WTC11 (cell line): ENCODE measurements at regions not wholly inside any gene's neighbourhood (a gene's known extent, or its start where the extent isn't known, plus 50 kb on each side); places are given as distances from the start of the nearest gene placed in this dataset.

Source experiments
- ATAC-seq: fragments of 200-7000 bp; cut with Tn5 transposase; 2 replicates; pipeline ENCODE4 v1.10.0; 2021; ENCODE audit warnings: mild to moderate bottlenecking, moderate library complexity
- CTCF ChIA-PET: fragments of 300-600 bp; sonication (Branson Sonifier 250); formaldehyde crosslinking; loops from one replicate; lab custom pipeline; 2021; ENCODE audit warnings: antibody characterized with exemption; lab: Charles Lee
- POLR2A ChIA-PET: fragments of 350-600 bp; sonication (Branson Sonifier 250); formaldehyde crosslinking; loops from one replicate; lab custom pipeline; 2021; ENCODE audit warnings: antibody characterized with exemption; lab: Charles Lee
- DNase-seq: peaks from one replicate; pipeline ENCODE4 v3.0.0; 2021; ENCODE audit warnings: low spot score
- H3K27ac Mint-ChIP-seq: 2 replicates; pipeline ENCODE4 v1.8.0; 2021; ENCODE audit warnings: mixed read lengths
- H3K27me3 Mint-ChIP-seq: 2 replicates; pipeline ENCODE4 v1.8.0; 2021; ENCODE audit warnings: low read depth, mild to moderate bottlenecking, moderate library complexity, mixed read lengths
- H3K36me3 Mint-ChIP-seq: 2 replicates; pipeline ENCODE4 v1.8.0; 2021; ENCODE audit warnings: mixed read lengths
- H3K4me1 Mint-ChIP-seq: 2 replicates; pipeline ENCODE4 v1.8.0; 2022; ENCODE audit warnings: mixed read lengths
- H3K4me3 Mint-ChIP-seq: 2 replicates; pipeline ENCODE4 v1.8.0; 2021; ENCODE audit warnings: mild to moderate bottlenecking, moderate library complexity, mixed read lengths
- H3K9me3 Mint-ChIP-seq: 2 replicates; pipeline ENCODE4 v1.8.0; 2021; ENCODE audit warnings: mixed read lengths
- CBFB ChIP-seq: sonication (generic); formaldehyde crosslinking; IDR thresholded peaks from 2 replicates; pipeline ENCODE4 v1.8.1; 2022; ENCODE audit warnings: mild to moderate bottlenecking, low read depth, missing genetic modification reagents
- CREM ChIP-seq: sonication (generic); formaldehyde crosslinking; IDR thresholded peaks from 2 replicates; pipeline ENCODE4 v1.8.1; 2022; ENCODE audit warnings: mild to moderate bottlenecking, missing genetic modification reagents, moderate library complexity
- E2F5 ChIP-seq: sonication (generic); formaldehyde crosslinking; IDR thresholded peaks from 2 replicates; pipeline ENCODE4 v1.8.1; 2022; ENCODE audit warnings: mild to moderate bottlenecking, moderate library complexity, missing genetic modification reagents
- ELF4 ChIP-seq: sonication (generic); formaldehyde crosslinking; IDR thresholded peaks from 2 replicates; pipeline ENCODE4 v1.8.1; 2022; ENCODE audit warnings: low read depth, mild to moderate bottlenecking, moderate library complexity, missing genetic modification reagents
- FOXK1 ChIP-seq: sonication (generic); formaldehyde crosslinking; IDR thresholded peaks from 2 replicates; pipeline ENCODE4 v1.8.0; 2022; ENCODE audit warnings: mild to moderate bottlenecking, moderate library complexity, missing genetic modification reagents
- GRHL2 ChIP-seq: fragments of 250-450 bp; sonication (Bioruptor Pico); IDR thresholded peaks from 2 replicates; pipeline ENCODE4 v1.8.0; 2022; ENCODE audit warnings: mild to moderate bottlenecking, moderate library complexity; ENCODE audit not compliant: insufficient replicate concordance, severe bottlenecking
- HMGA2 ChIP-seq: fragments of 250-450 bp; sonication (Bioruptor Pico); IDR thresholded peaks from 2 replicates; pipeline ENCODE4 v1.4.0; 2021; ENCODE audit warnings: mild to moderate bottlenecking, moderate library complexity
- JAZF1 ChIP-seq: fragments of 250-450 bp; sonication (Bioruptor Pico); IDR thresholded peaks from 2 replicates; pipeline ENCODE4 v1.9.0; 2021; ENCODE audit warnings: moderate library complexity, mild to moderate bottlenecking, inconsistent platforms
- OVOL2 ChIP-seq: fragments of 250-450 bp; sonication (Bioruptor Pico); IDR thresholded peaks from 2 replicates; pipeline ENCODE4 v1.9.0; 2021; ENCODE audit warnings: mild to moderate bottlenecking, borderline replicate concordance
- PRRX2 ChIP-seq: fragments of 250-450 bp; sonication (Bioruptor Pico); IDR thresholded peaks from 2 replicates; pipeline ENCODE4 v1.8.0; 2021; ENCODE audit warnings: mild to moderate bottlenecking
- RELA ChIP-seq: sonication (generic); formaldehyde crosslinking; IDR thresholded peaks from 2 replicates; pipeline ENCODE4 v1.8.1; 2022; ENCODE audit warnings: missing genetic modification reagents, mild to moderate bottlenecking, borderline replicate concordance
- SMAD3 ChIP-seq: sonication (generic); formaldehyde crosslinking; IDR thresholded peaks from 2 replicates; pipeline ENCODE4 v1.8.0; 2022; ENCODE audit warnings: missing genetic modification reagents, mild to moderate bottlenecking, borderline replicate concordance
- SOX15 ChIP-seq: fragments of 250-450 bp; sonication (Bioruptor Pico); IDR thresholded peaks from 2 replicates; pipeline ENCODE4 v1.9.0; 2021; ENCODE audit warnings: mild to moderate bottlenecking
- TEAD1 ChIP-seq: sonication (generic); formaldehyde crosslinking; IDR thresholded peaks from 2 replicates; pipeline ENCODE4 v1.8.0; 2022; ENCODE audit warnings: mild to moderate bottlenecking, missing genetic modification reagents
- ZBTB21 ChIP-seq: sonication (generic); formaldehyde crosslinking; IDR thresholded peaks from 2 replicates; pipeline ENCODE4 v1.8.1; 2023; ENCODE audit warnings: mild to moderate bottlenecking, missing genetic modification reagents, borderline replicate concordance
- ZNF121 ChIP-seq: sonication (generic); formaldehyde crosslinking; IDR thresholded peaks from 2 replicates; pipeline ENCODE4 v1.8.0; 2023; ENCODE audit warnings: missing genetic modification reagents
- ZNF219 ChIP-seq: sonication (generic); formaldehyde crosslinking; IDR thresholded peaks from 2 replicates; pipeline ENCODE4 v1.8.0; 2023; ENCODE audit warnings: missing genetic modification reagents, mild to moderate bottlenecking, borderline replicate concordance
- ZNF416 ChIP-seq: fragments of 250-450 bp; sonication (Bioruptor Pico); IDR thresholded peaks from 2 replicates; pipeline ENCODE4 v1.9.0; 2021; ENCODE audit warnings: mild to moderate bottlenecking, inconsistent platforms
- ZNF423 ChIP-seq: fragments of 250-450 bp; sonication (Bioruptor Pico); IDR thresholded peaks from 2 replicates; pipeline ENCODE4 v2.1.2; 2022; ENCODE audit warnings: mild to moderate bottlenecking, moderate library complexity
- ZNF671 ChIP-seq: fragments of 250-450 bp; sonication (Bioruptor Pico); IDR thresholded peaks from 2 replicates; pipeline ENCODE4 v1.8.0; 2021; ENCODE audit warnings: mild to moderate bottlenecking
- TF ChIP-seq, protein P1 (sequence below): sonication (generic); formaldehyde crosslinking; IDR thresholded peaks from 2 replicates; pipeline ENCODE4 v1.8.0; 2022; ENCODE audit warnings: mild to moderate bottlenecking, missing genetic modification reagents
- TF ChIP-seq, protein P2 (sequence below): sonication (generic); formaldehyde crosslinking; IDR thresholded peaks from 2 replicates; pipeline ENCODE4 v1.8.0; 2023; ENCODE audit warnings: missing genetic modification reagents
- TF ChIP-seq, protein P3 (sequence below): sonication (generic); formaldehyde crosslinking; IDR thresholded peaks from 2 replicates; pipeline ENCODE4 v1.8.1; 2022; ENCODE audit warnings: low read depth, mild to moderate bottlenecking, moderate library complexity, missing genetic modification reagents, borderline replicate concordance
- TF ChIP-seq, protein P4 (sequence below): sonication (generic); formaldehyde crosslinking; IDR thresholded peaks from 2 replicates; pipeline ENCODE4 v1.8.0; 2023; ENCODE audit warnings: missing genetic modification reagents, mild to moderate bottlenecking, borderline replicate concordance
- TF ChIP-seq, protein P5 (sequence below): sonication (generic); formaldehyde crosslinking; IDR thresholded peaks from 2 replicates; pipeline ENCODE4 v1.8.0; 2022; ENCODE audit warnings: mild to moderate bottlenecking, missing genetic modification reagents

- ChIA-PET CTCF (interaction anchor here (0.7 to 2.7 kb wide), 2 partner anchors 19 to 61 kb away, joined by 3 to 12 read pairs; no protein-coding TSS in a partner anchor), POLR2A (no interaction called here)
- Mint-ChIP-seq H3K27ac (no peak overlapping the region), H3K4me3 (no peak overlapping the region), H3K4me1 (peaks cover 69% of the 10 kb centered on the region), H3K9me3 (peaks cover 9% of the 10 kb centered on the region; the same call in 1 of the 2 replicates), H3K27me3 (peaks cover 78% of the 10 kb centered on the region), H3K36me3 (no peaks in the 10 kb centered on the region; the same call in 1 of the 2 replicates)
- ATAC-seq (no peak; the same call in 1 of the 2 replicates), DNase-seq (no peak)
- no peak for TF ChIP-seq JAZF1 (CRISPR knock-in tag)
- TF ChIP-seq SOX15 (CRISPR knock-in tag): peak; percentile 73; the same call in 1 of the 2 replicates
Observed at GRCh38 chr1:209416039-209416438, 167.5 kb upstream of the CAMK1G start.

DNA sequence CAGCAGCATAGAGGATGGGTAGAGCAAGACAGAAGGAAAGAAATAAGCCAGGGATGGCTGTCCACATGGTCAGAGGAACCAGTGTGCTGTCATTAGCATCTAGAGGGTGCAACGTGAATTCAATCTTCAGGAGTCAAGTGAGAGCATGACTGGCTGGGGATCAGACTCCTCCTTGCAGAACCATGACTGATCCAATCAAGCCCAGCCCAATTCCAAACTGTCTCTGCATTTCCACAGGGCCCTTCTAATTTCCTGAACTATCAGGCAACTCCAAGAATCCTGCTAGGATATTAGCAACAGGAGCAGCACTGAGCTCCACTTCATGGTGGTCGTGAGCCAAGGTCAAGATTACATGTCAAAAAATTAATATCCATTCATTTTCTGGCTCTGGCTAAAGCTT lies 166.8 kb upstream of the CAMK1G start:
- ATAC-seq (no peak), DNase-seq (no peak)
- Mint-ChIP-seq H3K4me3 (no peak overlapping the region), H3K27ac (no peak overlapping the region), H3K36me3 (no peaks in the 10 kb centered on the region; the same call in 1 of the 2 replicates), H3K27me3 (peaks cover 74% of the 10 kb centered on the region), H3K4me1 (peaks cover 69% of the 10 kb centered on the region), H3K9me3 (peaks cover 9% of the 10 kb centered on the region; the same call in 1 of the 2 replicates)
- CTCF ChIA-PET: no interaction called here
- POLR2A ChIA-PET: no interaction called here
- TF ChIP-seq HMGA2 (CRISPR knock-in tag) (no peak), ZNF219 (no peak), ZBTB21 (no peak), ZNF671 (CRISPR knock-in tag) (no peak), E2F5 (CRISPR knock-in tag) (no peak), PRRX2 (CRISPR knock-in tag) (no peak), CBFB (CRISPR knock-in tag) (no peak), SMAD3 (CRISPR knock-in tag) (no peak)
- TF ChIP-seq, protein P1, sequence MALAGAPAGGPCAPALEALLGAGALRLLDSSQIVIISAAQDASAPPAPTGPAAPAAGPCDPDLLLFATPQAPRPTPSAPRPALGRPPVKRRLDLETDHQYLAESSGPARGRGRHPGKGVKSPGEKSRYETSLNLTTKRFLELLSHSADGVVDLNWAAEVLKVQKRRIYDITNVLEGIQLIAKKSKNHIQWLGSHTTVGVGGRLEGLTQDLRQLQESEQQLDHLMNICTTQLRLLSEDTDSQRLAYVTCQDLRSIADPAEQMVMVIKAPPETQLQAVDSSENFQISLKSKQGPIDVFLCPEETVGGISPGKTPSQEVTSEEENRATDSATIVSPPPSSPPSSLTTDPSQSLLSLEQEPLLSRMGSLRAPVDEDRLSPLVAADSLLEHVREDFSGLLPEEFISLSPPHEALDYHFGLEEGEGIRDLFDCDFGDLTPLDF (CRISPR knock-in tag): no peak
- TF ChIP-seq, all 79 proteins: peak for 0

DNA sequence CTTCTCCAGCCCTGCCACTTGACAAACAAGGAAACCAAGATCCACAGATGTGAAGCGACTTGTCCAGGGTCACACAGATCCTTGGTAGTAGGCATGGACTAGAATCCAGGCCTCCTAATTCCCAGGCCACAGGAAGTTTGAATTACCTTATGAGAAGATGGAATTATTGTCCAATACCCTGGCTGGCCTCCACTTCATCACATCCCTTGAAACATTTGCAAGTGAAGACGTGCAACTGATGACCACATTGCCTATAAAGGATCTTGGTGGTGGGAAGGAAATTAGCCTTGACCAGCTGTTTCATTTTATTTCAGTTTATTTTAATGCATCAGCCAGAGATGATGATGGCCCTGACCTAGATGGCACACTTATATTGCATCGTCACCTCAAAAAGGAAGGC lies 165.8 kb upstream of the CAMK1G start:
- TF ChIP-seq FOXK1 (CRISPR knock-in tag): no peak
- TF ChIP-seq JAZF1 (CRISPR knock-in tag): no peak
- no peak for TF ChIP-seq GRHL2 (CRISPR knock-in tag)
- TF ChIP-seq ELF4 (CRISPR knock-in tag): no peak
- TF ChIP-seq ZNF416 (CRISPR knock-in tag): no peak
- TF ChIP-seq, protein P2, sequence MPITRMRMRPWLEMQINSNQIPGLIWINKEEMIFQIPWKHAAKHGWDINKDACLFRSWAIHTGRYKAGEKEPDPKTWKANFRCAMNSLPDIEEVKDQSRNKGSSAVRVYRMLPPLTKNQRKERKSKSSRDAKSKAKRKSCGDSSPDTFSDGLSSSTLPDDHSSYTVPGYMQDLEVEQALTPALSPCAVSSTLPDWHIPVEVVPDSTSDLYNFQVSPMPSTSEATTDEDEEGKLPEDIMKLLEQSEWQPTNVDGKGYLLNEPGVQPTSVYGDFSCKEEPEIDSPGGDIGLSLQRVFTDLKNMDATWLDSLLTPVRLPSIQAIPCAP (CRISPR knock-in tag): no peak
- TF ChIP-seq PRRX2 (CRISPR knock-in tag): no peak
- TF ChIP-seq, protein P3, sequence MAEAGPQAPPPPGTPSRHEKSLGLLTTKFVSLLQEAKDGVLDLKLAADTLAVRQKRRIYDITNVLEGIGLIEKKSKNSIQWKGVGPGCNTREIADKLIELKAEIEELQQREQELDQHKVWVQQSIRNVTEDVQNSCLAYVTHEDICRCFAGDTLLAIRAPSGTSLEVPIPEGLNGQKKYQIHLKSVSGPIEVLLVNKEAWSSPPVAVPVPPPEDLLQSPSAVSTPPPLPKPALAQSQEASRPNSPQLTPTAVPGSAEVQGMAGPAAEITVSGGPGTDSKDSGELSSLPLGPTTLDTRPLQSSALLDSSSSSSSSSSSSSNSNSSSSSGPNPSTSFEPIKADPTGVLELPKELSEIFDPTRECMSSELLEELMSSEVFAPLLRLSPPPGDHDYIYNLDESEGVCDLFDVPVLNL: no peak
- TF ChIP-seq, protein P4, sequence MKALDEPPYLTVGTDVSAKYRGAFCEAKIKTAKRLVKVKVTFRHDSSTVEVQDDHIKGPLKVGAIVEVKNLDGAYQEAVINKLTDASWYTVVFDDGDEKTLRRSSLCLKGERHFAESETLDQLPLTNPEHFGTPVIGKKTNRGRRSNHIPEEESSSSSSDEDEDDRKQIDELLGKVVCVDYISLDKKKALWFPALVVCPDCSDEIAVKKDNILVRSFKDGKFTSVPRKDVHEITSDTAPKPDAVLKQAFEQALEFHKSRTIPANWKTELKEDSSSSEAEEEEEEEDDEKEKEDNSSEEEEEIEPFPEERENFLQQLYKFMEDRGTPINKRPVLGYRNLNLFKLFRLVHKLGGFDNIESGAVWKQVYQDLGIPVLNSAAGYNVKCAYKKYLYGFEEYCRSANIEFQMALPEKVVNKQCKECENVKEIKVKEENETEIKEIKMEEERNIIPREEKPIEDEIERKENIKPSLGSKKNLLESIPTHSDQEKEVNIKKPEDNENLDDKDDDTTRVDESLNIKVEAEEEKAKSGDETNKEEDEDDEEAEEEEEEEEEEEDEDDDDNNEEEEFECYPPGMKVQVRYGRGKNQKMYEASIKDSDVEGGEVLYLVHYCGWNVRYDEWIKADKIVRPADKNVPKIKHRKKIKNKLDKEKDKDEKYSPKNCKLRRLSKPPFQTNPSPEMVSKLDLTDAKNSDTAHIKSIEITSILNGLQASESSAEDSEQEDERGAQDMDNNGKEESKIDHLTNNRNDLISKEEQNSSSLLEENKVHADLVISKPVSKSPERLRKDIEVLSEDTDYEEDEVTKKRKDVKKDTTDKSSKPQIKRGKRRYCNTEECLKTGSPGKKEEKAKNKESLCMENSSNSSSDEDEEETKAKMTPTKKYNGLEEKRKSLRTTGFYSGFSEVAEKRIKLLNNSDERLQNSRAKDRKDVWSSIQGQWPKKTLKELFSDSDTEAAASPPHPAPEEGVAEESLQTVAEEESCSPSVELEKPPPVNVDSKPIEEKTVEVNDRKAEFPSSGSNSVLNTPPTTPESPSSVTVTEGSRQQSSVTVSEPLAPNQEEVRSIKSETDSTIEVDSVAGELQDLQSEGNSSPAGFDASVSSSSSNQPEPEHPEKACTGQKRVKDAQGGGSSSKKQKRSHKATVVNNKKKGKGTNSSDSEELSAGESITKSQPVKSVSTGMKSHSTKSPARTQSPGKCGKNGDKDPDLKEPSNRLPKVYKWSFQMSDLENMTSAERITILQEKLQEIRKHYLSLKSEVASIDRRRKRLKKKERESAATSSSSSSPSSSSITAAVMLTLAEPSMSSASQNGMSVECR: no peak
- no peak for TF ChIP-seq TEAD1
- no peak for TF ChIP-seq ZNF423 (CRISPR knock-in tag)
- no peak for TF ChIP-seq CREM (CRISPR knock-in tag)
- no peak for TF ChIP-seq OVOL2 (CRISPR knock-in tag)
- TF ChIP-seq, protein P5, sequence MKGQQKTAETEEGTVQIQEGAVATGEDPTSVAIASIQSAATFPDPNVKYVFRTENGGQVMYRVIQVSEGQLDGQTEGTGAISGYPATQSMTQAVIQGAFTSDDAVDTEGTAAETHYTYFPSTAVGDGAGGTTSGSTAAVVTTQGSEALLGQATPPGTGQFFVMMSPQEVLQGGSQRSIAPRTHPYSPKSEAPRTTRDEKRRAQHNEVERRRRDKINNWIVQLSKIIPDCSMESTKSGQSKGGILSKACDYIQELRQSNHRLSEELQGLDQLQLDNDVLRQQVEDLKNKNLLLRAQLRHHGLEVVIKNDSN (CRISPR knock-in tag): no peak
- TF ChIP-seq RELA (CRISPR knock-in tag): no peak
- no peak for TF ChIP-seq ZNF121 (CRISPR knock-in tag)
- TF ChIP-seq HMGA2 (CRISPR knock-in tag): no peak
- TF ChIP-seq, all 79 proteins: peak for 0

More for the DNA sequence above, 165.8 kb upstream of the CAMK1G start:
- ATAC-seq: no peak
- H3K4me3 Mint-ChIP-seq: no peak overlapping the region
- no peaks in the 10 kb centered on the region; the same call in 1 of the 2 replicates for H3K36me3 Mint-ChIP-seq
- H3K9me3 Mint-ChIP-seq: peaks cover 9% of the 10 kb centered on the region; the same call in 1 of the 2 replicates
- H3K27ac Mint-ChIP-seq: no peak overlapping the region
- peaks cover 67% of the 10 kb centered on the region for H3K27me3 Mint-ChIP-seq
- ChIA-PET POLR2A (no interaction called here), CTCF (no interaction called here)
- peaks cover 69% of the 10 kb centered on the region for H3K4me1 Mint-ChIP-seq
- DNase-seq: no peak
